ENCODE measurements at regions not wholly inside any gene's neighbourhood (a gene's known extent, or its start where the extent isn't known, plus 50 kb on each side); places are given as distances from the start of the nearest gene placed in this dataset.

DNA sequence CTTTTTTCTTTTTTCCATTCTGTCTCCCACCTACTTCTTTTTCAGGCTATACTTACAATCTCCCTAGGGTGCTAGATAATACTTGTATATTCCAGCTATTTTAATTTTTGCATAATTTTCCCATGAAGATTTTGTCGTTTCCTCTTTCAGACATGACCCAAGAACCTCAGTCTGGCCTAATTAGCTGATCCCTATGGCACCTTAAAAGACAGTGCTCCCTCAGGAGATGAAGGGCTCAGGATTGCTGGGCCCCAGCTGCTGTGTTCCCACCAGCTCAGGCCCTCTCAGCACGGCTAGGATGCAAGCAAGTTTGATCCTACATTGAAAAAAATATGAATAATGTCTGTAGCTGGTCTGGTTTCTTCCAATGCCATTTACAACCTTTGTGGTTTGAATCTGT is 55.0 kb upstream of the RGS5 start:
- Mint-ChIP-seq H3K4me1 (ENCODE audit: low read depth) (peaks cover 4% of the 10 kb centered on the region), H3K27ac (no peak overlapping the region), H3K4me3 (no peak overlapping the region), H3K36me3 (ENCODE audit: low read depth) (peaks cover 2% of the 10 kb centered on the region), H3K27me3 (ENCODE audit: low read depth) (no peaks in the 10 kb centered on the region), H3K9me3 (ENCODE audit: insufficient read depth) (no peaks in the 10 kb centered on the region)
- POLR2A ChIA-PET = interaction anchor here (0.6 kb wide), 1 partner anchor 643 kb away, joined by 3 read pairs; no protein-coding TSS in a partner anchor
- no peak for DNase-seq
- CTCF ChIA-PET = interaction anchor here (1.5 kb wide), 1 partner anchor 9 kb away, joined by 4 read pairs; no protein-coding TSS in a partner anchor
- no peak for ATAC-seq

DNA sequence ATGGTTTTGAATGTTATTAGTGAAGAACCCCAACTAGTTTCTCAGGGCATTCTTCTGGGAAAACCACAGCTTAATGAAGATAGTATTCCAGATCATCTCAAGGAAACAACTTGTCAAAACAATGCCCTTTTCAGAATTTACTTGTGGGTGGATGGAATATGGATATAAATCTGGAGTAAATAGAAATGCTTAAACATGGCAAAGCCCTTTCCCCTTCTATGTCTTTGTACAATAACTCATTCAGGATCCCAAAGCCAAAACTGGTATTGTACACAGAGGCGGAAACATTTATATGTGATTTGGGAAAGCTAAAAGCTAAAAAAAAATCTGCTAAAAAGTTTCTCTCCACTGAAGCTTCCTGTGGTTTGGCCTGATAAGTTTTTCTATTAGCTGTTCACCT is 55.5 kb upstream of the RGS5 start:
- H3K36me3 Mint-ChIP-seq (ENCODE audit: low read depth) = peaks cover 2% of the 10 kb centered on the region
- no peak overlapping the region for H3K4me3 Mint-ChIP-seq
- POLR2A ChIA-PET = interaction anchor here (0.6 kb wide), 1 partner anchor 643 kb away, joined by 3 read pairs; no protein-coding TSS in a partner anchor
- H3K27me3 Mint-ChIP-seq (ENCODE audit: low read depth) = no peaks in the 10 kb centered on the region
- DNase-seq (no peak), ATAC-seq (no peak)
- H3K27ac Mint-ChIP-seq = no peak overlapping the region
- CTCF ChIA-PET = interaction anchor here (1.5 kb wide), 1 partner anchor 9 kb away, joined by 4 read pairs; no protein-coding TSS in a partner anchor
- peaks cover 4% of the 10 kb centered on the region for H3K4me1 Mint-ChIP-seq (ENCODE audit: low read depth)
- H3K9me3 Mint-ChIP-seq (ENCODE audit: insufficient read depth) = no peaks in the 10 kb centered on the region

DNA sequence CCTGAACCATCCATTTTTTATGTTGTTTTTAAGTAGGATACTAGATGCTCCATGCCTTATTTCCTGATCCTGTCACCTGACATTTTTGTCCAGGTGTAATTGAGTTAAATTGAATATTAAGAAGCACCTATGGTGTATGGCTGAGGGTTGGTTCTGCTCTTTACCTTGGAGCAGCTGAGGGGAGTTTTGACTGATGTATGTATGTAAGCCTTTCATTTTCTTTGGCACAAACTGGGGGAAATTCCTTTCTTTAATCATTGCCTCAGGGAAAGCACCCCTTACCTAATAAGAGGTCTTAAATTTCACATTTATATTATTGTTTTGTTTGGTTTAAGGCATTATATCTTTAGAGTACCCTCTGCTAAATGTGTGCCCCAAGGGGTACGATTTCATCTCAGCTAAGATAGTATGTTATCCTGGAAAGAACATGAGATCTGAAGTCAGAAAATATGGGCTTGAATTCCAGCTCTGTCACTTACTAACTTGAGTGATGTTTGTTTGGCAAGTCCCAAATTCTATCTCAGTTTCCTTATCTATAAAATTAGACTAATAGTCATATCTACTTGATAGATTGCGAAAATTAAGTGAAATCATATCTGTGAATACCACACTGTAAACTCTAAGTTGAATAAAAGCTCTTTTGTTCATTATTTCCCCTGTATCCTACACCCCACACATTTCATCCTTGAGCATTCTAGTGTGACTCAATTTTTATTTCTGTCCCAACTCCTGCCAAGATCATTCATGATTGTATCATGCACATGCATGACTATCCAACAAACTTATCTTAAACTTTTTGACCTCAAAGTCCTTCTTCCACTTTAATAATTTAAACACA is 57.7 kb upstream of the NUF2 start:
- no peak for DNase-seq

DNA sequence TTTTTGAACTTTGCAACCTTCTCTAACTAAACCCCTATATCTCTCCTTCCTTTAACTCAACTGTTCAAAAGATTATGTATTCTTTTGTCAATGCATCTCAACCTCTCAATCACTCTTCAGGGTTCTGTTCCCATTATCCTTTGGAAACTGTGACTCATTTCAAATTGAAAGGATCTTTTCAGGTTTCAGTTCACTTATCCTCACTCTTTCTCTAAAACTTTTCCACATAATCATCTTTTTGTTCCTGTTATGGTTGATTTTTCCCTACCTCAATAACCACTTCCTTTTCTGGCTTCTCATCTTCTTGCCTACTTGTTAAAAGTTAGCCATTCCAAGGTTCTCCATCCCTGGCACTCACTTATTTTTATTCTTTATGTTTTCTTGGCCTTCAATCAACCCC is 56.2 kb upstream of the NUF2 start:
- no peak for DNase-seq
- no peaks in the 10 kb centered on the region for H3K27me3 Mint-ChIP-seq (ENCODE audit: low read depth)
- ChIA-PET CTCF (no interaction called here), POLR2A (no interaction called here)
- no peak for ATAC-seq
- H3K9me3 Mint-ChIP-seq (ENCODE audit: insufficient read depth) = no peaks in the 10 kb centered on the region
- H3K4me3 Mint-ChIP-seq = no peak overlapping the region
- no peak overlapping the region for H3K27ac Mint-ChIP-seq
- no peaks in the 10 kb centered on the region for H3K36me3 Mint-ChIP-seq (ENCODE audit: low read depth)
- H3K4me1 Mint-ChIP-seq (ENCODE audit: low read depth) = peaks cover 4% of the 10 kb centered on the region

More for the DNA sequence above, 57.7 kb upstream of the NUF2 start:
- Mint-ChIP-seq H3K36me3 (ENCODE audit: low read depth) (peaks cover 2% of the 10 kb centered on the region), H3K4me3 (no peak overlapping the region), H3K9me3 (ENCODE audit: insufficient read depth) (no peaks in the 10 kb centered on the region), H3K27me3 (ENCODE audit: low read depth) (no peaks in the 10 kb centered on the region), H3K4me1 (ENCODE audit: low read depth) (peaks cover 4% of the 10 kb centered on the region), H3K27ac (no peak overlapping the region)
- CTCF ChIA-PET = no interaction called here
- no peak for ATAC-seq
- POLR2A ChIA-PET = no interaction called here

DNA sequence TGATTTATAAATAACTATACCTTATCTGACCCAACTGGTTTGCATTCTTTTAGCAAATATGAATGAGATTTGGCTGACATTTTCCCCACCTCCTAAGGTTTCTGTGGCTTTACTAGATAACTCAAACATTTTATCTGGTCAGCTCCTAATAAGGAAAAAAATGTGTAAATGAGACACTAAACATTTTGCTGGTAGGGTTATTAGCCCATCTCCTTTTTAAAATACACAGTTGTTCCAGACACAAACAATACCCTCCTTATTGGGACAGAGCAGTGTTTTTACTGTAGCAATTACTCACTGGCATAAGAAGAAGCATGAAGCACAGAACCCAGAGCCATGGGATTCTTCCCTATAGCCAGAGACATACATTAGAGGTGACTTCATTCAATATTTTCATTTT is 53.8 kb upstream of the NUF2 start:
- CTCF ChIA-PET = no interaction called here
- no peaks in the 10 kb centered on the region for H3K4me1 Mint-ChIP-seq (ENCODE audit: low read depth)

DNA sequence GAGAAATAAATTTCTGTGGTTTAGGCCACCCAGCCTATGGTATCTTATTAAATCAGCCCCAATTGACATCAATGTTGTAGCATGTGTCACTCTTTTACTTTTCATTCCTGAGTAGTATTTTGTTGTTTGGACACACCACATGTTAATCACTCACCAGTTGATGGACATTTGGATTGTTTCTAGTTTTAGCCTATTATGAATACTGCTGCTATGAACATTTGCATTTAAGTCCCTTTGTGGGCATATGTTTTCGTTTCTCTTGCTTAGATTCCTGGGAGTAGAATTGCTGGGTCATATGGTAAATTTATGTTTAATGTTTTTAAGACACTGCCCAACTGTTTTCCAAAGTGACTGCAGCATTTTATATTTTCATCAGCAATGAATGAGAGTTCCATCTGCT is 50.2 kb upstream of the NUF2 start:
- ATAC-seq (no peak), DNase-seq (no peak)
- Mint-ChIP-seq H3K27ac (no peak overlapping the region), H3K36me3 (ENCODE audit: low read depth) (peaks cover 4% of the 10 kb centered on the region), H3K4me3 (no peak overlapping the region), H3K9me3 (ENCODE audit: insufficient read depth) (no peaks in the 10 kb centered on the region), H3K4me1 (ENCODE audit: low read depth) (no peaks in the 10 kb centered on the region), H3K27me3 (ENCODE audit: low read depth) (no peaks in the 10 kb centered on the region)
- ChIA-PET POLR2A (no interaction called here), CTCF (no interaction called here)

More for the DNA sequence above, 53.8 kb upstream of the NUF2 start:
- no peaks in the 10 kb centered on the region for H3K9me3 Mint-ChIP-seq (ENCODE audit: insufficient read depth)
- H3K4me3 Mint-ChIP-seq = no peak overlapping the region
- no peaks in the 10 kb centered on the region for H3K36me3 Mint-ChIP-seq (ENCODE audit: low read depth)
- no peaks in the 10 kb centered on the region for H3K27me3 Mint-ChIP-seq (ENCODE audit: low read depth)
- DNase-seq = no peak
- POLR2A ChIA-PET = no interaction called here
- ATAC-seq = no peak
- H3K27ac Mint-ChIP-seq = no peak overlapping the region
